Loucy (cell line): ENCODE measurements at regions not wholly inside any gene's neighbourhood (a gene's known extent, or its start where the extent isn't known, plus 50 kb on each side); places are given as distances from the start of the nearest gene placed in this dataset.

ENCODE experiments used
- H2AFZ ChIP-seq: fragments of 200-600 bp; sonication (generic); 2 replicates; pipeline ENCODE4 v1.6.0; 2016; ENCODE audit warnings: antibody characterized with exemption, mild to moderate bottlenecking, low read length, moderate library complexity
- H3F3A ChIP-seq: fragments of 200-600 bp; 2 replicates; pipeline ENCODE4 v1.6.0; 2016; ENCODE audit warnings: antibody characterized with exemption, low read depth, mild to moderate bottlenecking
- H3K27me3 ChIP-seq: fragments of 200-600 bp; sonication (generic); 2 replicates; pipeline ENCODE4 v1.6.1; 2014; ENCODE audit warnings: low read length, mild to moderate bottlenecking; ENCODE audit not compliant: insufficient read depth, poor library complexity, severe bottlenecking
- H3K36me3 ChIP-seq: fragments of 200-600 bp; sonication (generic); 2 replicates; pipeline ENCODE4 v1.6.1; 2016; ENCODE audit warnings: low read length; ENCODE audit not compliant: insufficient read depth
- H3K4me1 ChIP-seq: fragments of 200-600 bp; sonication (generic); 2 replicates; pipeline ENCODE4 v1.5.1; 2014; ENCODE audit warnings: low read length, mild to moderate bottlenecking; ENCODE audit not compliant: insufficient read depth, poor library complexity, severe bottlenecking
- H3K4me2 ChIP-seq: fragments of 200-600 bp; sonication (generic); 2 replicates; pipeline ENCODE4 v1.6.0; 2014; ENCODE audit warnings: antibody characterized with exemption, low read length, low read depth, mild to moderate bottlenecking; ENCODE audit not compliant: poor library complexity, severe bottlenecking
- H3K4me3 ChIP-seq: fragments of 200-600 bp; sonication (generic); 2 replicates; pipeline ENCODE4 v1.5.1; 2014; ENCODE audit warnings: low read length, mild to moderate bottlenecking, mixed read lengths; ENCODE audit not compliant: poor library complexity, severe bottlenecking
- H3K79me2 ChIP-seq: fragments of 200-600 bp; sonication (generic); 2 replicates; pipeline ENCODE4 v1.6.1; 2014; ENCODE audit warnings: low read length; ENCODE audit not compliant: insufficient read depth
- H3K9ac ChIP-seq: fragments of 200-600 bp; sonication (generic); 2 replicates; pipeline ENCODE4 v1.6.0; 2014; ENCODE audit warnings: mild to moderate bottlenecking, low read depth, low read length, moderate library complexity; ENCODE audit not compliant: poor library complexity, severe bottlenecking
- H3K9me2 ChIP-seq: fragments of 200-600 bp; sonication (generic); replicated peaks from 2 replicates; pipeline ENCODE4 v1.6.1; 2016; ENCODE audit warnings: low read depth, low read length, mixed read lengths
- H3K9me3 ChIP-seq: fragments of 200-600 bp; sonication (generic); 2 replicates; pipeline ENCODE4 v1.6.1; 2014; ENCODE audit warnings: mild to moderate bottlenecking, antibody characterized with exemption, low read length, low read depth; ENCODE audit not compliant: insufficient read depth
- H4K20me1 ChIP-seq: fragments of 200-600 bp; sonication (generic); 2 replicates; pipeline ENCODE4 v1.6.0; 2014; ENCODE audit warnings: antibody characterized with exemption, low read length, mild to moderate bottlenecking; ENCODE audit not compliant: insufficient read depth, poor library complexity, severe bottlenecking
- EZH2phosphoT487 ChIP-seq: fragments of 200-600 bp; IDR thresholded peaks from 2 replicates; pipeline ENCODE4 v1.6.1; 2018; ENCODE audit warnings: antibody characterized with exemption, mild to moderate bottlenecking, moderate library complexity, borderline replicate concordance
- TF ChIP-seq, protein P1 (sequence below): fragments of 200-600 bp; sonication (generic); conservative IDR thresholded peaks from 2 replicates; pipeline ENCODE4 v1.5.1; 2014; ENCODE audit warnings: mild to moderate bottlenecking, antibody characterized with exemption, low read length

DNA sequence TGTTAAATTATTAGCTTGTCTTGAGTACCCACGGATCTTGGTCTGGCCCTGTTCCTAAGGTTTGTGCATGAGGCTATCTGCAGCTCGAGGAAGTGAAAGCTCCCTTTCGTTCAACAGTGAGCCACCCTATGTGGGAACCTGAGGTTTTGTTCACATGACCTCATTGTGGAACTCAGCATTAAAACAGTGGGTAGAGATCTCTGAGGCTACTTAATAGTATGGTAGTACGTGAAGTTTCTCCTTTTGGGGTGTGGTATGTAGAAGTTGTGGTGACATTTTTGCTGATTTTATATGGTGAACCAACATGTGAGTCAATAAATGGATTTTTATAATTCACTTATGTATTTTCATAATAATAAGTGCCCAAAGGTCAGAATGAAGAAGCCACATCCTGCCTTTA is 252.7 kb upstream of the FERD3L start:
- Histone ChIP-seq H3K4me2 (peak overlapping the region; percentile 72), H3K9me2 (no peaks in the 10 kb centered on the region), H4K20me1 (no peaks in the 10 kb centered on the region), H3K36me3 (no peaks in the 10 kb centered on the region), H3K4me3 (peak overlapping the region; percentile 61), H2AFZ (peak overlapping the region; percentile 61), H3K4me1 (peaks cover 55% of the 10 kb centered on the region), H3K27me3 (no peaks in the 10 kb centered on the region), H3K9ac (peak overlapping the region; percentile 69), H3K79me2 (no peaks in the 10 kb centered on the region), H3F3A (0 out of 2 replicates have a peak, but pooled peaks cover 3% of the 10 kb centered on the region), H3K9me3 (no peaks in the 10 kb centered on the region)
- TF ChIP-seq EZH2phosphoT487, result no peak
- TF ChIP-seq, protein P1, sequence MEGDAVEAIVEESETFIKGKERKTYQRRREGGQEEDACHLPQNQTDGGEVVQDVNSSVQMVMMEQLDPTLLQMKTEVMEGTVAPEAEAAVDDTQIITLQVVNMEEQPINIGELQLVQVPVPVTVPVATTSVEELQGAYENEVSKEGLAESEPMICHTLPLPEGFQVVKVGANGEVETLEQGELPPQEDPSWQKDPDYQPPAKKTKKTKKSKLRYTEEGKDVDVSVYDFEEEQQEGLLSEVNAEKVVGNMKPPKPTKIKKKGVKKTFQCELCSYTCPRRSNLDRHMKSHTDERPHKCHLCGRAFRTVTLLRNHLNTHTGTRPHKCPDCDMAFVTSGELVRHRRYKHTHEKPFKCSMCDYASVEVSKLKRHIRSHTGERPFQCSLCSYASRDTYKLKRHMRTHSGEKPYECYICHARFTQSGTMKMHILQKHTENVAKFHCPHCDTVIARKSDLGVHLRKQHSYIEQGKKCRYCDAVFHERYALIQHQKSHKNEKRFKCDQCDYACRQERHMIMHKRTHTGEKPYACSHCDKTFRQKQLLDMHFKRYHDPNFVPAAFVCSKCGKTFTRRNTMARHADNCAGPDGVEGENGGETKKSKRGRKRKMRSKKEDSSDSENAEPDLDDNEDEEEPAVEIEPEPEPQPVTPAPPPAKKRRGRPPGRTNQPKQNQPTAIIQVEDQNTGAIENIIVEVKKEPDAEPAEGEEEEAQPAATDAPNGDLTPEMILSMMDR, result no peak

DNA sequence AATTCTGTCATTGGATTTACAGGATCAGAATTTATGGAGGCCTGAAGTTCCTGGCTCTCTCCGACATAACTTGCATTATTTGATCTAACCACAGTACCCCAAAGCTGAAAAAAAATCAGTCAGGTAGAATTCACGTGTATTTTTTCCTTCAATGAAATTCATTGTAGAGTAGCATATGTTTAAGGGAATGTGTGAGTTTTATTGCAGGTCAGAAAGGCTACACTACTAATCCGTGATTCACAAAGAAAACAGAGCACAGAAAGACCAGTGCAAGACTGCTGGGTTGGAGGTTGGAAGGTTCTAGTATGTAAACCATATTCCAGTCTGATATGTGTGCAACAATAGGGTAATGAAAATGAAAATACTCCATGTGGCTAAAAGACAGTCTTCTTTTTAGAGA is 247.0 kb upstream of the FERD3L start:
- Histone ChIP-seq H3K27me3 (no peaks in the 10 kb centered on the region), H3K79me2 (no peaks in the 10 kb centered on the region), H3F3A (no peaks in the 10 kb centered on the region), H3K9me3 (no peaks in the 10 kb centered on the region), H3K9ac (no peak overlapping the region), H2AFZ (peak overlapping the region; percentile 33; the same call in 1 of the 2 replicates), H3K4me2 (no peak overlapping the region), H3K4me3 (no peak overlapping the region), H4K20me1 (no peaks in the 10 kb centered on the region), H3K9me2 (no peaks in the 10 kb centered on the region), H3K36me3 (no peaks in the 10 kb centered on the region), H3K4me1 (peaks cover 12% of the 10 kb centered on the region)
- no peak for TF ChIP-seq EZH2phosphoT487
- TF ChIP-seq, protein P1, result no peak

DNA sequence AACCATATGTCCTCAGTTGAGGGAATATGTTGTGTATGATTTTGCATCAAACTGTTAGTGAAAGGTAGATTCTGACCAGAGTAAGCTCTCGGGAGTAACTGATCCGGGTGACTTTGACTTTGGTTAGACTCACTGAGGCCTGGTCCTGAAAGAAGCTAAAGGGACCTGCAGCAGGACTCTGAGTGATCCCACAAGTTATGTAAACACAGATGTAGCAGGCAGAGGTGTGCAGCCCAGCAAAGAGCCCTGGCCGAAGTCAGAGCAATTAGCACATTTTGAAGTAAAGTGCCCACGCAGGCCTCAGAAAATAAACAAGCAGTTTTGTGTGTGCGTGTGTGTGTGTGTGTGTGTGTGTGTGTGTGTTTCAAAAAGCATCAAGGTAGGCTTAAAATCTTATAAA is 245.6 kb upstream of the FERD3L start:
- H2AFZ ChIP-seq, result peak overlapping the region; percentile 91
- no peak for TF ChIP-seq EZH2phosphoT487
- TF ChIP-seq, protein P1, result no peak

More for the DNA sequence above, 245.6 kb upstream of the FERD3L start:
- Histone ChIP-seq H3K4me2 (no peak overlapping the region), H3K36me3 (no peaks in the 10 kb centered on the region), H4K20me1 (no peaks in the 10 kb centered on the region), H3K27me3 (no peaks in the 10 kb centered on the region), H3F3A (no peaks in the 10 kb centered on the region), H3K9me3 (no peaks in the 10 kb centered on the region), H3K79me2 (no peaks in the 10 kb centered on the region), H3K4me3 (no peak overlapping the region), H3K9me2 (no peaks in the 10 kb centered on the region), H3K4me1 (peaks cover 7% of the 10 kb centered on the region), H3K9ac (peak overlapping the region; percentile 40)
